ACHN (cell line): ENCODE measurements at regions not wholly inside any gene's neighbourhood (a gene's known extent, or its start where the extent isn't known, plus 50 kb on each side); places are given as distances from the start of the nearest gene placed in this dataset.
"Not testable (repeated sequence)": the region's sequence is repeated elsewhere in the genome, so short reads cannot be mapped to it uniquely, and the experiment has no call there.

Experiments
- DNase-seq: peaks from one replicate; pipeline ENCODE4 v3.0.0-alpha.2; 2015
- in situ Hi-C: cut with HindIII; loops from 2 replicates; pipeline ENCODE4 v1.10.0; 2017; ENCODE audit warnings: low sequenced_read_pairs, low pct_ligation_motif_present, low pct_unique_long_range_greater_than_20kb

DNA sequence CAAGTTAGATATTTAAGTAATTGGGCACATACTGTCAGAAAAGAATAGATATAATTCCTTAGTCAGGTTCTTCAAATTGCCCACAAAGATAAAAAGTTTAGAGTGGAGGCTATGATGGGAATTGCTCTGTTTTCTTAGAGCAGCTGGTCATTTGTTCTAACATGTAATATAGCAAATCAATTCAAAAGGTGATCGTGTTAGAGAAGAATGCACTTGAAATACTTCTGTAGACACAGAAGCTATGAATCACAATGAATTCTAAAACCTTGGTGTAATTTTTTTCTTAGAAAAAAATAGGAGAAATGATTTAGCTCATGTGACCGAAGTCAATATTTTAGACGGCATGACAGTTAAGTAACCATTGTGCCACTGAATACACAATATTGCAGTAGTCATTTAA, 918.1 kb upstream of the LRATD1 start:
- no peak for DNase-seq
- in situ Hi-C loops, result no loop called here

DNA sequence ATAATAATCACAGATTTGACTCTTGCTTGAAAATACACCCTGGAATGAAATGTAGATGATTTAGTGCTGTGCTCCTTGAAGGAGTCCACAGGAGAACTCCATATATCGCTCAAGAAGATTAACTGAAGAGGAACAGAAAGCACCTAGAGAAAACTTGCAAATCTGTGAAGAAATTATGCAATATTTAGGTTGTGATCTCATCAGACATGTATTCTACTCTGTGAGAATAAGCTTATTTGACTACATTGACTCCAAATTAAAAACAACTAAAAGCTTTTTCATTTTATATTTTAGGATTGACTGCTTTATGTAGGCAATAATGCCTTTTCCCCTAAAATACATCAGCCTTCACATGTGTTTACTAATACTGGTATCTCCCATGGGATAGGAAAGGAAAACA, 906.6 kb upstream of the LRATD1 start:
- in situ Hi-C loops, result no loop called here
- no peak for DNase-seq

DNA sequence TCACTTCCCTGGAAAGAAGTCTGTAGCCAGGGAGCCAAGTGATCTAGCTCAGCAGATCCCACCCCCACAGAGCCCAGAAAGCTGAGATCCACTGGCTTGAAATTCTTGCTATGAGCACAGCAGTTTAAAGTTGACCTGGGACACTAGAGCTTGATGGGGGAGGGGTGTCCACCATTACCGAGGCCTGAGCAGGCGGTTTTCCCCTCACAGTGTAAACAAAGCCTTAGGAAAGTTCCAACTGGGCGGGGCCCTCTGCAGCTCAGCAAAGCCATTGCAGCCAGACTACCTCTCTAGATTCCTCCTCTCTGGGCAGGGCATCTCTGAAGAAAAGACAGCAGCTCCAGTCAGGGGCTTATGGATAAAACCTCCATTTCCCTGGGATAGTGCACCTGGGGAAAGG, 887.2 kb upstream of the LRATD1 start:
- in situ Hi-C loops, result no loop called here
- no peak for DNase-seq

DNA sequence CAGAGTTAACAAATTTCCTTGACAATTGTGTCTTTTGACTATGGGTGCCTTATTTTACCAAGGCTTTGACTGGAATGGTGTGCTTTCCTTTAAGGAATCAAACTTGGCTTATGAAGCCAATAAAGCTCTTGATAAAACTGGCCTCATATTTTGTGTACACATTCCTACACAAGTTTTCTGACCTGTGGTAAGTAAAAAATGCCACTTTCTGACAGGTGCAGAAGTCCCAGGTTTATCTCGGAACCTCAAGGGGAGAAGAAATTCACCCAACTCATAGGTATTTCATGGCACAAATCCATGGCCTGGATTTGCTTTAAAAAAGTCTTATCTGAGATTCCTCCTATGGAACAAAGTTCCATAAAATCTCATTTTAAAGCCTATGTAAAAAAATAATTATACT, 880.6 kb upstream of the LRATD1 start:
- in situ Hi-C loops, result no loop called here
- no peak for DNase-seq

DNA sequence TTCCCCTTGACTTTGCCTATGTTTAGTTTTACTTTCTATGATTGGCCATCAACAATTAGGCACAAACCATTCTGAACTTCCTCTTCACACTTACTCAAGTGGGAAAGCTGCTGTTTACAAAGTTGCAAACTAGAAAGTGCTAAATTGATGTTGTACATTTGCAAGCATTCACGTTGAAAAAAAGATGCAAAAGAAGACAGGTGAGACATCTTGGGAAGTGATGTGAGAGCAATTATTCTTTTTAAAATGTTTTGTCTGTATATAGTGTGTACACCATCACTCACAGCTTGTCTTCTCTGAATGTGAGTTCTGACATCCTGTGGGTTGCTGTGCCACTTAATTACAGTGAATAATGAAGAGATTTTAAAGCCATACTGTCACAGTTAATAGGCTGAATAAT, 874.1 kb upstream of the LRATD1 start:
- DNase-seq, result no peak
- in situ Hi-C loops, result no loop called here

DNA sequence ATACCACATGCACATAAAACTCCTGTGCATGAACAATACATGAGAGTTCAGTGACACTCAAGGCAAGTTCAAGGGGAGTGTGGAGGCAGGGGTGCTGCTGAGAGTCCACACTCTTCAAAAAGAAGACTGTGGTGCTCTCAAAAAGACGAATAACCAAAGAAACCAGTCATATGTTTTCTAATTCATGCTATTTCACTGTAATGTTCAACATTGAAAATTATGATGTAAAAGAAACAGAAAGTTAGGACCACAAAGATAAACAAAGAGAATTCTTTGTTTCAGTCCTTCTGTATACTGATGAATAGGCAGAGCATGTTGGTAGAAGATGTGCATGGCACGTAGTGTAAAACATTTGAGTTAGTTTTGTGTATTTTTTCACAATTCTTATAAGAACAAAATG, 864.2 kb upstream of the LRATD1 start:
- in situ Hi-C loops, result no loop called here
- DNase-seq, result no peak

DNA sequence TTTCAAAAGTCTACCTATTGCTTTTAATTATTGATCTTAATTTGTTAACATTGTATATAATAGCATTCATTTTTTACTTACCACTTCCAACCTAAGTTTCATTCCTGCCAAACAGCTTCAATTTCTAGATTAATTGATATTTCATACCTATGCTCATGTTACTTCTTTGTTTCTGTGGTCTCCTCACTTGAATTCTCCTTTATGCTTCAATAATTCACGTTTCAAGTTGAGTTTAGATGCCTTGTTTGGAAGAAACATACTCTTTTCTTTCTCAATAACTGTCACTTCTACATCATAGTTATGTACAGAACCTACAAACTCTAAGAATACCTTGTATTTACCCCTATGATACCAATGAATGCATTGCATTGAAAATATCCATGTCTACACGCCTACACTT, 862.2 kb upstream of the LRATD1 start:
- no peak for DNase-seq
- in situ Hi-C loops, result no loop called here

DNA sequence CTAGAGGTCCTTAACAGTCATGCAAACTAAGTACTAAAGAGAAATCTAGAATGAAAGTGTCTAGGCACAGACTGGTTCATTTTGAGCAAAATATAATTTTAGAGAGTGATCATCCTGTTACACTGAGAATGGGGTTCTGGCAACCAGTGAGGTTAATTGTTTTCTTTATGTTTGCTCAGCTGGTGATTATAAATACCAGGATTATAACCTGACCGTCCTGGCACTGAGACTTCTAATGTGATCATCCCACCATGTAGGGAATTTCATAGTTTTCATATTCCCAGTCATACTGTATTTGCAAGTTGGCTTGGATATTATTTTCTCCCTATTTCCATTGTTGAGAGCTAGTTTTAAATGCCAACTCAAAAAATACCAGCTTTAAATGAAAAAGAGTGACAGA, 852.5 kb upstream of the LRATD1 start:
- in situ Hi-C loops, result no loop called here
- DNase-seq, result no peak

DNA sequence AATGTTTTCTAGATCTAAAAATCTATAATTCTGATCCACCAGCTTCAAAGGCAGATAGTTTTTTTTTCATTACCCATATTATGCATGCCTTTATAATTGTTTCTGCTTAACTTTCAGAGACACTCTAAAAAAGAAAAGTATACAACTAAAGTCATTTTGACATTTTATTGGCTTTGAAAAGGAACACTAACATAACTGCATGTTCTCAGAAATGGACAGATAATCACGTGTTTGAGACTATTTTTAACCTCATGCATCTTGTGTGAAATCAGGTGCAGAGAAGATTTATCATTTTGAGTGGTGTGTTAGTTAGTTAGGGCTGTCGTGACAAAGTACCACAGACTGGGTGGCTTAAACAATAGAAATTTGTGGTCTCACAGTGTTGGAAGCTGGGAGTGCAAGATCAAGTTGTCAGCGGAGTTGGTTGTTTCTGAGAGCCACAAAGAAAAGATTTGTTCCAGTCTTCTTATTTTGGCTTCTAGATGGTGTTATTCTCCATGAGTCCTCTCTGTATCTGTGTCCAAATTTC, 841.4 kb upstream of the LRATD1 start:
- DNase-seq, result no peak
- in situ Hi-C loops, result no loop called here

DNA sequence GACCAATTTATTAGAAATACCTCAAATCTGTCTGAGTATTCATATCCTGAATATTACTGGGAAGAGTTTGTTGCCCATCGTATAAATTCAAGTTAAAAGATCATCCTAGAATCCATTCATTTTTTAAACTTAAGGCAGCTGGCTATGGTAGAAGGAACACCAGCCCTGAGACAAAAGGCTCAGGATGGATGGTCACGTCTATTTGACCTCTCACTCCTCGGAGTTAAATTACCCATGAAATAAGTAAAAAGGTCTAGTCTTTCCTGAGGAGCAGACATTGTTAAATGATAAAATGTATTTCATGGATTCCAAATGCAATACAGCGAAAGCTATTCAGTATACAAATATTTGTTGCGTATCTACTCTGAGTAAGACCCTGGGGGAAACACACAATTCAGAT, 826.0 kb upstream of the LRATD1 start:
- in situ Hi-C loops, result no loop called here
- no peak for DNase-seq

DNA sequence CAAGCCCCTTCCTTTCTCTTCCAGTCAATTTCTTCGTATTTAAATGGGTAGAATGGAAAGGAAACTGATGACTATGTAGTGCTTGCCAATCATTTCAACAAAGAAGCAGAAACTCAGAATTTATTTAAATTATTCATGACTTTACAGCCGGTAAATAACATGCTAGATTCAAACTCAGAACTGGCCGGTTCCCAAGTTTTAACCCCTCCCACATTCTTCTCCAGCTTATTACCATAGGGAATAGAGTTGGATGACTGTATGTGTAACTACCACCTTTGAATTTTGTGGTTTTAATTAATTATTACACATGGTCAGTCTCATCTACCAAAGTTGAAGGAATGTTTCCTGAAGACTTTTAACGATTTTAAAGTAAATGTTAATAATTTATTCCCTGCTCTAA, 819.3 kb upstream of the LRATD1 start:
- in situ Hi-C loops, result no loop called here
- no peak for DNase-seq

DNA sequence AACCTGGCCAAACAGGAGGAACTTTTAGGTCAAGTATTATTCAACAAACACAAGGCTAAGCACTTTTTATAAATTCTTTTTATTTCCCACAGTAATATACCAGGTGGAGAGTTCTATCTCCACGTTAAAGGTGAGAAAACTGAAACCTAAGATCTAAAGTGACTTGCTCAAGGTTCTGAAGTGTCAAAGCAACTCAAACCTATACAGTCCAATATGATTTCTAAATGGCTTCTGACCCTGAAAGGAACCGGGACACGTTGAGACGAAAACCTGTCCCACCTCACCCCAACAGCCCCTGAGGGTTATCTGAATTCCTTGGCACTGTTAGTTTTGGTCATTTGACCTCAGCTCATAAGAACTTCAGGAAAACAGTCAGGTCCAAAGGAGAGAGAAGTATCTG, 814.5 kb upstream of the LRATD1 start:
- in situ Hi-C loops, result no loop called here
- DNase-seq, result no peak

DNA sequence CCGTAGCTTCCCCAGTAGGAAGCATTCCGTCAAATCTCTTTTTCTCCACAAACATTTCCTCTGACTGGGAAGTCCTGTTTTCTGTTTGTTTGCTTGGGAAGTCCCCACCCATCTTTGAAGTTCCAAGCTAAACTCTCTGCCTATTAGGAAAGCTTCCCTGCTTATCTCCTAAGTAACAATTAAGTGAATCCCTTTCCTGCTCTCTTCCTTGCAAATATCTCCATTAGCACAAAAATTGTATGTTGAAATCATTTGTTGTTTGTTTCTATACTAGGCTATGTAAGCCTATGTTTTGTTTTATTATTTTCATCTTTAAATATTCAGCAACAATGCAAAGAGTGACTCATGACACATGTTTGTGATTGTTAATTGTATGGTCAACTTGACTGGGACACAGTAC, 812.6 kb upstream of the LRATD1 start:
- no peak for DNase-seq
- in situ Hi-C loops, result no loop called here

DNA sequence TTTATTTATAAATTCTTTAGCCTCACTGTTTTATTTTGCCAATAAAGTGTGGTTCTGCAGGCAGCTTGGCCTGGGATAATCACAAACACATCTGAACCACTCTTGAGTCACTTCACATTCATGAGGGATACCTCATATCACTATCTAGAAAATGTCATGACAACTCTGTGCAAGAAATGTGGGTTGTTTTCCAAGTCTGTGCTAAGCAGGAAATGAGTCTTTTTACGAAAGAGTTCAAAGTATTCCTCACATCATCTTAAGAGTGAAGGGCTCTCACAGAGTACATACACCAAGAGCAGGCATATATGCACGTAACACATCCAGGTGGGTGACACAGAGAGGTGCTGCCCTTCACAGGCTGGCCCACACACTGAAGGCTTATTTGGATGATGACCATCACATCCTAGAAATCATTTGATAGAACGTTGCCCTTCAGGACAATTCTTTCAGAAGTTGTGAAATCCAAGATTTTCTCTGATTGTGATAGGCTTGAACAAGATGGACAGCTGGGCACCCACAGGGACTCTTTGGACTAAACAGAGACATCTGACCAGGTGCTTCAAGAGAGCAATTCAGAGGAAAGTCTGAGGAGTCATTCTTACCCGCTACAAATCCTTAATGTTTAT, 811.1 kb upstream of the LRATD1 start:
- in situ Hi-C loops, result no loop called here
- DNase-seq, result no peak

DNA sequence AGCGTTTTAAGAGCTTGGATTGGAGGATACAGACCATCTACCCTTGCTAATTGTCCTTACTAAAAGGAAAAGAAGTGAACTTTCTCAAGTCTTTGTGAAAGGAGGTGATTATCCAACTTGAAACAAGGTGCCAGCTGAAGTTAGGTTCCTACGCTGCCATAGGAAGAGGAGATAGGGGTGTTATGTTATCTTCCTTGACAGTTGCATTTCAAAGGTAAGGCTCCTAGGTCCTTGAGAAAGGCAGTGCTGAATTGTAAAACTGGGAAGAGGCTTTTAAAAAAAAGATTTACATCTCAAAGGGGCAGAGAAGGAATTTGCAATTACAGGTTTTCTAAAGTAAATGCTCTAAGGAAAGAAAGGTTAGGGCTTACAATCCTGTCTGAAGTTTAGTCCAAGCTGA, 810.2 kb upstream of the LRATD1 start:
- in situ Hi-C loops, result no loop called here

DNA sequence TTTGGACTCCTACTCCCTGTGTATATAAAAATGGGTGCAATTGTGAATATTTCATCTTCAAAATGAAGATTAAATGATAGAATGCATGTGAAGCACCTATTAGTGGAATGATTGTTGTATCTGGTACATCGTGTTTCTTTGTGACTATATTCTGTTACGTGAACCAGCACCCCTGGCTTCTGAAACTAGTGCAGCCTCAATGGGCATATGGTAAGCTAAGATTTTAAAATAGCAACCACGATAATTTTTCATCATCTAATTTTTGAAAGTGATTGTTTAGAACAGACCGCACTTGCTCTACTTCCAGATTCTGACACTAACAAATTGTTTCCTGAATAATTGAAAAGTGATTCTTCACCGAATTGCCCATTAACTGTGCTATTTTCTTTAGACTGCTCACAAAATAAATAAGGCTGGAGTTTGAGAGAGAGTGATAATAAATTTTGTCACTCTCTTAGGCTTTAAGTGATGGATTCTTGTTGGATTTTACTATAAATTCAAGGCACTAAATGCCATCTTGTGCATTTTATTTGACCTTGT, 806.1 kb upstream of the LRATD1 start:
- in situ Hi-C loops, result no loop called here
- no peak for DNase-seq

More for the DNA sequence above, 810.2 kb upstream of the LRATD1 start:
- DNase-seq, result no peak

DNA sequence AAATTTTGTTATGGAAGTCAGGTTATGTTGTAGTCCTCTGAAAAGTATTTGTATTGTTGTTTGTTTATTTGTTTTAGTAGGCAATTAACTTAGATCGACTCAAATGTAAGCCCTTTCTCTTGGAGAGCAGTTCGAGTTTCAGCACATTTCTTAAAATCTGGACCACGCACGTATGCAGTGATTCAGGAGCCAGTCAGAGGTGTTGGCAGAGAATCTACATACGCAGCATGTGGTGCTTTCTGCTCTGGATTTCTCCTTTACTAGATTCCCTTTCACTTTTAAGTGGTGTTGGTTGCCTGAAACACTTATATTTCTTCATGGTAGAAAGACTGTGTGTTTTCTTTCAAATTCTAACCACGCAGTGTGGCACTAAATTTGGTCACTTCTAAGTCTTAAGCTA, 773.9 kb upstream of the LRATD1 start:
- DNase-seq, result no peak
- in situ Hi-C loops, result no loop called here

DNA sequence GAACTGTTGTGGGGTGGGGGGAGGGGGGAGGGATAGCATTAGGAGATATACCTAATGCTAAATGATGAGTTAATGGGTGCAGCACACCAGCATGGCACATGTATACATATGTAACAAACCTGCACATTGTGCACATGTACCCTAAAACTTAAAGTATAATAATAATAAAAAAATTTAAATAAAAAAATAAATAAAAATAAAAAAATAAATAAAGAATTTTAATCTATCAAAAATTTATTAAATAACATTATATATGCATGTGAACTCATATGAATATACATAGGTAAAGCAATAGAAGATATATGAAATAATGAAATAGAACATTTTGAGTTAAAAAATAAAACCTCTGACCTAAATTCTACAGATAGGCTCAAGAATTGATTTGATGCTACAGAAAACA, 764.2 kb upstream of the LRATD1 start:
- in situ Hi-C loops, DNase-seq: not testable (repeated sequence)

DNA sequence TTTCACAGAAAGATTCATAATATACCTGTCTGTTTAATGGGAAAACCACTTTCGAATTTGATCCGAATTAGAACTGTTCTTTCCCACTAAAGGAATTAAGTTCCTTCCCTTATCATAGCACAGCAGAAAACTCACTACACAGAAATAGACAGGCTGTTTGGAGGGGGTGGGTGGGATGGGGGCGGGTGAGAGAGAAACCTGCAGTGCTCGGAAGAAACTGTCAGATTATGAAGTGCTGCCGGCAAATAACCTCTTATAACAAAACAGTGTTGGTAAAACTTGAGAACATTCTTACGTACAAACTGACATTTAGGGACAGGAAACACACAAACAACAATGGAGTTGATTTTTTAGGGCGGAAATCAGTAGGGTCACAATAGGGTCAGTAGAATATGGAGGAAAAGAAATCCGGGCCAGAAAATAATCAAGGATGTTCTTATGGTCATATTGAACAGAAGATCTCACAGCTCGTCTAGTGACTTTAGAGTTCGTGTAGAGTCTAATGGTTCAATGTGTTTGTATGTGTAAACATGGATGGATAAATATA, 756.0 kb upstream of the LRATD1 start:
- in situ Hi-C loops, result no loop called here
- no peak for DNase-seq

DNA sequence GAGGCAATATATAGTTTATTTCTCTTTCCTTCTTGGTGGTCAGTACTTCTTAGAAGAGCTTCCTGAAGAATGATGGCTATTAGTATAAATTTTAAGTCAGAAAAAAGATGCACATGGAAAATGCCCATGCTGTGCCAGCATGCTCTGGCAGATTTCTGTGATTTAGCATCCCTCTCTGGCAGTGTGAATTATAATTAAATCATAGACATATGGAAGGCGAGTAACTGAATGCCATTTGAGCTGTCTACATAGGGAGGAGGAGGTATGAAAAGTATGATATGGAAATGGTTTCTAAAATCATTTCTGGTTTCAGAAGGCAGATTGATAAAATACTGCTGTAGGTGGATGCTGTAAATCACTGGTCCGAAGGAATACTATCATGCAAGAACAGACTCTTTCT, 754.9 kb upstream of the LRATD1 start:
- no peak for DNase-seq
- in situ Hi-C loops, result no loop called here
